Kidney epithelial cell (primary cell): ENCODE measurements at regions not wholly inside any gene's neighbourhood (a gene's known extent, or its start where the extent isn't known, plus 50 kb on each side); places are given as distances from the start of the nearest gene placed in this dataset.

ENCODE experiments used
- DNase-seq: peaks from one replicate; pipeline ENCODE4 v3.0.0-alpha.2; 2010; ENCODE audit warnings: low read depth
- H3K27me3 ChIP-seq: 2 replicates; pipeline ENCODE4 v1.6.0; 2011; ENCODE audit warnings: low read length; ENCODE audit not compliant: control insufficient read depth, insufficient read depth
- H3K36me3 ChIP-seq: 2 replicates; pipeline ENCODE4 v1.5.1; 2011; ENCODE audit warnings: low read length; ENCODE audit not compliant: control insufficient read depth, insufficient read depth
- H3K4me3 ChIP-seq: 2 replicates; pipeline ENCODE4 v1.5.1; 2011; ENCODE audit warnings: low read depth, mild to moderate bottlenecking, control low read depth, low read length
- TF ChIP-seq, protein P1 (sequence below): IDR thresholded peaks from 2 replicates; pipeline ENCODE4 v1.5.1; 2011; ENCODE audit warnings: mild to moderate bottlenecking, moderate library complexity, low read length, control low read depth, inconsistent platforms; ENCODE audit not compliant: insufficient read depth, poor library complexity, severe bottlenecking

DNA sequence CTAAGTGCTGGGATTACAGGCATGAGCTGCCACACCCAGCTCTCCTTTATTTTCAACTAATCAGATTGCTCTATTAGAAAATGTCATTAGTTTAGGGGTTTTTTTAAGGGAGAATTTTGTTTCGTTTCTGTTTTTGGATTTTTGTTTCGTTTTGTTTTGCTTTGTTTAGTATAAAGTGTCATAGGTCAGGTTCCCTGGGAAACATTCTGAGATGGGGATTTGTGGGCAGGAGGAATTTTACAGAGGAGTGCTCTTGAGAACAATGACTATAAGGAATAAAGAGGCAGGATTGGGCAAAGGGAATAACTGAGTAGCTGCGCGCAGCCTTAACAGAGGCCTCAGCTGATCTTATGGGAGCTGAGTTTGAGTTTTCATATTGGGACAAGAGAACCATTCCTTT lies 86.8 kb upstream of the NR2F2 start:
- TF ChIP-seq, protein P1, sequence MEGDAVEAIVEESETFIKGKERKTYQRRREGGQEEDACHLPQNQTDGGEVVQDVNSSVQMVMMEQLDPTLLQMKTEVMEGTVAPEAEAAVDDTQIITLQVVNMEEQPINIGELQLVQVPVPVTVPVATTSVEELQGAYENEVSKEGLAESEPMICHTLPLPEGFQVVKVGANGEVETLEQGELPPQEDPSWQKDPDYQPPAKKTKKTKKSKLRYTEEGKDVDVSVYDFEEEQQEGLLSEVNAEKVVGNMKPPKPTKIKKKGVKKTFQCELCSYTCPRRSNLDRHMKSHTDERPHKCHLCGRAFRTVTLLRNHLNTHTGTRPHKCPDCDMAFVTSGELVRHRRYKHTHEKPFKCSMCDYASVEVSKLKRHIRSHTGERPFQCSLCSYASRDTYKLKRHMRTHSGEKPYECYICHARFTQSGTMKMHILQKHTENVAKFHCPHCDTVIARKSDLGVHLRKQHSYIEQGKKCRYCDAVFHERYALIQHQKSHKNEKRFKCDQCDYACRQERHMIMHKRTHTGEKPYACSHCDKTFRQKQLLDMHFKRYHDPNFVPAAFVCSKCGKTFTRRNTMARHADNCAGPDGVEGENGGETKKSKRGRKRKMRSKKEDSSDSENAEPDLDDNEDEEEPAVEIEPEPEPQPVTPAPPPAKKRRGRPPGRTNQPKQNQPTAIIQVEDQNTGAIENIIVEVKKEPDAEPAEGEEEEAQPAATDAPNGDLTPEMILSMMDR = no peak
- DNase-seq = no peak
- no peaks in the 10 kb centered on the region for H3K27me3 ChIP-seq
- no peak overlapping the region for H3K4me3 ChIP-seq
- H3K36me3 ChIP-seq = no peaks in the 10 kb centered on the region

DNA sequence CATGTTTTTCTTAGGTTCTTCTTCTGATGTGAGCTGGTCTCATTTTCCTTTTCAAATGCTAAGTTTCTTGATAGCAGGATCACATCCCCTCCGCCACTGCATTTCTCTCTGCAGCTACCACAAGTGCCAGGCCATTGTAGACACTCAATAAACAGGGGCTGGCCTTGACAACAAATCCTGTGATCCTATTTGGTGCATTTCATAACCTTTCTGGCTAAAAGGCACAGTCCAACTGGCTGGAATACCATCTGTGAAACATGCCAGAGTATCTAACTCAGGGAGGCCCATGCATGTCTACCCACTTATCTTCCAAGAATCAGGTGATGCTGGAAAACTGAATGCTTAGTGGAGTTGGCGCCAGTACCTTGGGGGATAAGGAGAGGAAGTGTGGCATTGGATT lies 85.2 kb upstream of the NR2F2 start:
- no peak for DNase-seq
- no peaks in the 10 kb centered on the region for H3K27me3 ChIP-seq
- no peak overlapping the region for H3K4me3 ChIP-seq
- TF ChIP-seq, protein P1 = no peak
- H3K36me3 ChIP-seq = no peaks in the 10 kb centered on the region

DNA sequence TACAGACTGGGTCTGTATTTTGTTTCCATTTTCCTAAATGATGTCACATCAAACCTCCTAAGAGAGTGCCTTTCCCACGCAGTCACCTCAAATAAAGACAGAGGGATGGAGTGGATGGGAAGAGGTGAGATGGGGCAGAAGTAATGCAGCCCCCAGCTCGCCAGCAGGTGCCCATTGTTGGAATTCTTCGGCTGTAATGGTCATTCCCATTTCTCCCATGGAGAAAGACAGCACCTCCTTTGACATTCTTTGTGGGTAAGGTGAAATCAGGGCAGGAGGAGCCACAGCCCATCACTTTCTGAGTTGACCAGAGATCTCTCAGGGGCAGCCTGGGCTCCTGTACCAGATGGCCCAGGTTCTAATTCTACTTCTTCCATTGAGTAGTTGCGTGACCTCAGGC lies 84.4 kb upstream of the NR2F2 start:
- Histone ChIP-seq H3K36me3 (no peaks in the 10 kb centered on the region), H3K27me3 (no peaks in the 10 kb centered on the region), H3K4me3 (no peak overlapping the region)
- DNase-seq = no peak
- TF ChIP-seq, protein P1 = no peak

DNA sequence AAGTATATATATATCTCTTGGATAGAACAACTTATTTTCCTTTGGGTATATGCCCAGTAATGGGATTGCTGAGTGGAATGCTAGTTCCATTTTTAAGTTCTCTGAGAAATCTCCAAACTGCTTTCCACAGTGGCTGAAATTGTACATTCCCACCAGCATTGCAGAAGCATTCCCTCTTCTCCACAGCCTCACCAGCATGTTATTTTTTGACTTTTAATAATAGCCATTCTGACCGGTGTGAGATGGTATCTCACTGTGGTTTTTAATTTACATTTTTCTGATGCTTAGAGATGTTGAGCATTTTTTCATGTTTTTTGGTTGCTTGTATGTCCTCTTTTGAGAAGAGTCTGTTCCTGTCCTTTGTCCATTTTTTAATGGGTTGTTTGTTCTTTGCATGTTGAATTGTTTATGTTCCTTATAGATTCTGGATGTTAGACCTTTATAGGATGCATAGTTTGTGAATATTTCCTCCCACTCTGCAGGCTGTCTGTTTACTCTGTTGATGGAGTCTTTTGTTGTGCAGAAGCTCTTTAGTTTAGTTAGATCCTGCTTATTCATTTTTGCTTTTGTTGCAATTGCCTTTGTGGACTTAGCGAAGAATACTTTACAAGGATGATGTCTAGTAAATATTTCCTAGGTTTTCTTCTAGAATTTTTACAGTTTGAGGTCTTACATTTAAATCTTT lies 82.7 kb upstream of the NR2F2 start:
- Histone ChIP-seq H3K36me3 (no peaks in the 10 kb centered on the region), H3K4me3 (no peak overlapping the region), H3K27me3 (no peaks in the 10 kb centered on the region)
- DNase-seq = no peak
- TF ChIP-seq, protein P1 = no peak

DNA sequence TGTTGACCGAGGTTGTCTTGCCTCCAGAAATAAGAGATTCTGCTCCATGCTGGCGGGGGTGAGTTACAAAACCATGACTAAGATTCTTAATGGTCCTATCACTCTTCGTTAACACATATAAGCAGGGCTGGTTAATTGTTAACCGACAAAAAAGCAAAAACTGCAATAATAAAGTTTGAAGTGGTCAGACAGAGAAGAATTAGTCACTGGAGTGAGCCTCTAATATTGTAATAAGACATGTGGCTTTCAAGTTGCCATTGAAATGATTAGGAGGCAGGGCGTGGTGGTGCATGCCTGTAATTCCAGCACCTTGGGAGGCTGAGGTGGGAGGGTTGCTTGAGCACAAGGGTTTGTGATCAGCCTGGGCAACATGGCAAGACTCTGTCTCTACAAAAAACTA lies 78.4 kb upstream of the NR2F2 start:
- Histone ChIP-seq H3K36me3 (no peaks in the 10 kb centered on the region), H3K4me3 (no peak overlapping the region), H3K27me3 (no peaks in the 10 kb centered on the region)
- peak; percentile 86 for DNase-seq
- TF ChIP-seq, protein P1 = no peak
